K562 (cell line): ENCODE measurements at regions not wholly inside any gene's neighbourhood (a gene's known extent, or its start where the extent isn't known, plus 50 kb on each side); places are given as distances from the start of the nearest gene placed in this dataset.

Experiments
- ARID2 ChIP-seq: fragments of 450-650 bp; IDR thresholded peaks from 2 replicates; pipeline ENCODE4 v1.6.1; 2017; ENCODE audit warnings: antibody characterized with exemption, mild to moderate bottlenecking
- DACH1 ChIP-seq: fragments of 450-650 bp; IDR thresholded peaks from 2 replicates; pipeline ENCODE4 v1.6.1; 2018; ENCODE audit not compliant: partially characterized antibody
- PHTF2 ChIP-seq: fragments of 250-450 bp; sonication (Bioruptor Pico); IDR thresholded peaks from 2 replicates; pipeline ENCODE4 v1.5.0; 2021; ENCODE audit warnings: mild to moderate bottlenecking
- SRSF3 ChIP-seq: fragments of 200-400 bp; formaldehyde crosslinking; IDR thresholded peaks from 2 replicates; pipeline ENCODE4 v1.6.1; 2016; ENCODE audit warnings: mild to moderate bottlenecking, low read length, moderate library complexity; ENCODE audit not compliant: insufficient read depth
- ZBED1 ChIP-seq: IDR thresholded peaks from 2 replicates; pipeline ENCODE4 v1.6.1; 2014
- ZNF518B ChIP-seq: fragments of 250-450 bp; sonication (Bioruptor Pico); IDR thresholded peaks from 2 replicates; pipeline ENCODE4 v1.5.0; 2021; ENCODE audit warnings: mild to moderate bottlenecking, moderate library complexity
- TF ChIP-seq, protein P1 (sequence below): sonication (generic); formaldehyde crosslinking; IDR thresholded peaks from 2 replicates; pipeline ENCODE4 v1.8.1; 2023; ENCODE audit warnings: missing genetic modification reagents, mild to moderate bottlenecking, borderline replicate concordance

DNA sequence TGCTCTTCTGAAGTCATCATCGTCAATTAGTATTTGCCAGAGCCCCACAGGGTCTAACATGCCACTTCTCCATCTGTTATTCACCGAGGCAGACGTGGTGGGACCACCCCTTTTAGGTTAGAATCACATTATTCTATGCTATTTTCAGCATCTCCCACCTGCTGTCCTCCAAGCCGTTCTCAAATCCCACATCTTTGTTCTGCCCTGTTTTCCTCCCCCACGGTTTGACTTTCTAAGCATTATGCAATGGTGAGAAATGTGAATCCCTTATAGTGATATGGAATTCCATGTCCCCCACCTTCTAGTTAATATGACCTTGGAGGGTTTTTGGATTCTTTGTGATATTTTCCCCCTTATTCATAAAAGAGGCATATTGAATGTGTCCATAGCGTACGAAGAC lies 634.1 kb upstream of the RBFOX1 start (continued):
- no peak for TF ChIP-seq ZBED1
- no peak for TF ChIP-seq PHTF2 (CRISPR knock-in tag)
- TF ChIP-seq, protein P1, sequence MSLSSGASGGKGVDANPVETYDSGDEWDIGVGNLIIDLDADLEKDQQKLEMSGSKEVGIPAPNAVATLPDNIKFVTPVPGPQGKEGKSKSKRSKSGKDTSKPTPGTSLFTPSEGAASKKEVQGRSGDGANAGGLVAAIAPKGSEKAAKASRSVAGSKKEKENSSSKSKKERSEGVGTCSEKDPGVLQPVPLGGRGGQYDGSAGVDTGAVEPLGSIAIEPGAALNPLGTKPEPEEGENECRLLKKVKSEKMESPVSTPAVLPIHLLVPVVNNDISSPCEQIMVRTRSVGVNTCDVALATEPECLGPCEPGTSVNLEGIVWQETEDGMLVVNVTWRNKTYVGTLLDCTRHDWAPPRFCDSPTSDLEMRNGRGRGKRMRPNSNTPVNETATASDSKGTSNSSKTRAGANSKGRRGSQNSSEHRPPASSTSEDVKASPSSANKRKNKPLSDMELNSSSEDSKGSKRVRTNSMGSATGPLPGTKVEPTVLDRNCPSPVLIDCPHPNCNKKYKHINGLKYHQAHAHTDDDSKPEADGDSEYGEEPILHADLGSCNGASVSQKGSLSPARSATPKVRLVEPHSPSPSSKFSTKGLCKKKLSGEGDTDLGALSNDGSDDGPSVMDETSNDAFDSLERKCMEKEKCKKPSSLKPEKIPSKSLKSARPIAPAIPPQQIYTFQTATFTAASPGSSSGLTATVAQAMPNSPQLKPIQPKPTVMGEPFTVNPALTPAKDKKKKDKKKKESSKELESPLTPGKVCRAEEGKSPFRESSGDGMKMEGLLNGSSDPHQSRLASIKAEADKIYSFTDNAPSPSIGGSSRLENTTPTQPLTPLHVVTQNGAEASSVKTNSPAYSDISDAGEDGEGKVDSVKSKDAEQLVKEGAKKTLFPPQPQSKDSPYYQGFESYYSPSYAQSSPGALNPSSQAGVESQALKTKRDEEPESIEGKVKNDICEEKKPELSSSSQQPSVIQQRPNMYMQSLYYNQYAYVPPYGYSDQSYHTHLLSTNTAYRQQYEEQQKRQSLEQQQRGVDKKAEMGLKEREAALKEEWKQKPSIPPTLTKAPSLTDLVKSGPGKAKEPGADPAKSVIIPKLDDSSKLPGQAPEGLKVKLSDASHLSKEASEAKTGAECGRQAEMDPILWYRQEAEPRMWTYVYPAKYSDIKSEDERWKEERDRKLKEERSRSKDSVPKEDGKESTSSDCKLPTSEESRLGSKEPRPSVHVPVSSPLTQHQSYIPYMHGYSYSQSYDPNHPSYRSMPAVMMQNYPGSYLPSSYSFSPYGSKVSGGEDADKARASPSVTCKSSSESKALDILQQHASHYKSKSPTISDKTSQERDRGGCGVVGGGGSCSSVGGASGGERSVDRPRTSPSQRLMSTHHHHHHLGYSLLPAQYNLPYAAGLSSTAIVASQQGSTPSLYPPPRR (CRISPR knock-in tag): no peak
- TF ChIP-seq SRSF3: no peak
- no peak for TF ChIP-seq ZNF518B
- TF ChIP-seq DACH1: no peak
- TF ChIP-seq ARID2: no peak
